ENCODE measurements at regions not wholly inside any gene's neighbourhood (a gene's known extent, or its start where the extent isn't known, plus 50 kb on each side); places are given as distances from the start of the nearest gene placed in this dataset.

DNA sequence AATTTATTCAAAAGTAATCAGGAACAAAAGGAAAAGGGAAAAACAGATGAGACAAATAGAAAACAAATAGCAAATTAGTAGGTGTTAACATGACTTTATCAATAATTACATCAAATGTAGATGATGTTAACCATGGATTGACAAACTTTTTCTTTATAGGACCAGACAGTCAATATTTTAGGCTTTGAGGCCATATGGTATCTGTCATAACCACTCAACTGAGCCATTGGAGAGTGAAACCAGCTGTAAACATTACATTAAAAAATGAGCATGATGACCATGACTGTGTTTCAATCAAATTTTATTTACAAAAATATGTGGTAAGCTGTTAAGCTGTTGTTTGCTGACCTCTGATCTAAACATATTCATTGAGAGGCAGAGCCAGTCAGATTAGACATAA lies 118.5 kb upstream of the NWD2 start:
- DNase-seq: no peak

DNA sequence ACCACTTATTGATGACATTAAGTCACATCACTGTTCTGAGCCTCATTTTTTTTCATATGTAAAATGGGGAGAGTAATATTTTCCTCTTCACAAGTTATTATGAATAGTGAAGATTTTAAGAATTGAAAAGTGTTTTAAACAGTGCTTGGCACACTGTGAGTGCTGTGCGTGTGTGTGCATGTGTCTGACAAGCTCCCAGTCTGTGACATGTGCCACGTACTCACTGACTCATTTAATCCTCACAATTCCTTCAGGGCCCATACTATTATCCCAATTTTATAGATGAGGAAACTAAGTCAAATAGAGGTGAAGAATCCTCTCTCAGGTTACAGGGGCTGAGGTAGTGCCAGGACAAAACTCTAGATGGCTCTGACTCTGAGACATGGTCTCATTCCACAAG lies 114.1 kb upstream of the NWD2 start:
- no peak for DNase-seq

DNA sequence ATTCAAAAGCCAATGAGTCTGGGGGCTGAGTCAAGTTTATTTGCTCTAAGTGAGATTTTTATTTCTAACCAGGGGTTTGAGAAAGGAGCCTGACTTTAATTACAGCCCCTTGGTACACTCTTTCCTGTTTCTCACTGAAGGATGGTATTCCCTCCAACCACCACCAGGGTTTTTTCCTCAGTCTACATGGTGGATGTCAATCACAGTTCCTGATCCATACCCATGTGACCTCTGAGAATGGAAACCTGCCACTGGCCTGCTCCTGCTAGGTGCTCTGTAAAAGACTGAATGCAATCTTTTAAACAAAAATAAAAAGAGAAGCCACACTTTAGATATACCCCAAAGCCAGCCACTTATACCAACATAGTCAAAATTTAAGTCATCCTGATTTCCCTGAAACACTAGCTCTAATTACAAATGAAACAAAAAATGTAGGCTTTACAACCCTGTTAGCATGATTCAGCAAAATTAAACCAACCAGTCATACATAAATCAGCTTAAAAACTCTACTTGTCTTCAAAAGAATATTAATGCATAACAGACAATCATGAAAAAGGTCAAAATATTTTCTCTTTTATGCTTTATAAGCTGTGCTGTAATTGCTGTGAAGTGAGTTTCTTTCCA lies 112.1 kb upstream of the NWD2 start:
- no peak for DNase-seq

DNA sequence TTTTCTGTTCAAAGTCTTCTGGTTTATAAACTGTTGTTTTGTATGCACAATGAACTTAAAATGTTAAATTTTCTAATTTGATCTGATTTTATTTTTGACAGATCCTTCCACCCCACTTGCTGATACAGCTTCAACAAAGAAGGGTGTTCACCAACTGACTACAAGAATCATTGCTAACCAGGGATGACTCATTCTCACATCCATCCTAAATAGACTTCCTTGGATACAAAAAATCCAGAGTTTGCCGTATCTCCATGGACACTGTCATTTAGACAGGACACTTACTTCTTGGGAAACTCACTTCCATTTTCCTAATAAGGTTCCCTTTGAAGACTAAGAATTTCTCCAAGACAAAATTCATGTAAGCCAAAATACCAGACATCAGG lies 111.6 kb upstream of the NWD2 start:
- DNase-seq: no peak

DNA sequence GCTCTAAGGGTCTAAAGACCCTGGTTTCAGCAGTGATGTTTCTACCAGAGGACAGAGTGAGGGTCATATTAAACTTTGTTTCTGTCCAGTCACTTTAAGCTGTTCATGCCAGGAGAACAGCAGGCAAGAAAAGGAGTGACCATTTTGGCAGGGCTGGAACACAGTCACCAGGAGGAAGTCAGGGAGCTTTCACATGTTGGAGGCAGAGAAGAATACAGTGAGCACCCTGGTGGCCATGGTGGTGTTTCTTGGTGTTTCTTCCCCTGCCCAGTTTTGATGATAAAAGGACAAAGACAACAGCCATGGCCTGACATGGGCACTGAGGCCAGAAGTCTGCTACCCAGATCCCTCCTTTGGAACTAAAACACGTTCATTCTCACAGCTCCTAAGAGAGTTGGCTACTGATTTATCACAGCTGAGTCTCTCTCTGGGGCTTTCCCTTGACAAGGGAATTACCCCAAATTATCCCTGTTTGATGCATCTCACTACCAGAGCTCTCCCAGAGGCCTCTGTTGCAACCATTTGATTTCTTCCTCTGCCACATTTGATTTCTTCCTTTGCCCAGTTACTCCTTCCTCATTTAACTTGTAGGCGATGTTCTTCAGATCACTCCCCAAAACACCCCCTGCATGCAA lies 106.4 kb upstream of the NWD2 start:
- DNase-seq: no peak

DNA sequence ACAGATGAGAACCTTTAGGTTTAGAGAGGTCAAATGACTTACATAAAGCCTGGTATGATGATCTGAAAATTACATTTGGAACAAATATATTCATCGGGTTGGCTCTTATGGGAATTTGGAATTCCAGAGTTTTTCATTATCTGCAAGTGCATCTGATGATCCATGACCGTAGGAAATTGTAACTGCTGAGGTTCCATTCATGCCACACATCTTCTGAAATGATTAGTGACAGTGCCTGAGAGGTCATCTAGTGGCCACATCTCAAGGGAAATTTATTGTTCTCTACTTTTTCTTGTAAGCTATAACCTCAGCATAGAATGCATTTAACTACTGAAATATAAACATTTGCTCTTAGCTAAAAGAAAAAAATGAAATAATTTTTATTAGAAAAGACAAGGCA lies 105.8 kb upstream of the NWD2 start:
- no peak for DNase-seq

DNA sequence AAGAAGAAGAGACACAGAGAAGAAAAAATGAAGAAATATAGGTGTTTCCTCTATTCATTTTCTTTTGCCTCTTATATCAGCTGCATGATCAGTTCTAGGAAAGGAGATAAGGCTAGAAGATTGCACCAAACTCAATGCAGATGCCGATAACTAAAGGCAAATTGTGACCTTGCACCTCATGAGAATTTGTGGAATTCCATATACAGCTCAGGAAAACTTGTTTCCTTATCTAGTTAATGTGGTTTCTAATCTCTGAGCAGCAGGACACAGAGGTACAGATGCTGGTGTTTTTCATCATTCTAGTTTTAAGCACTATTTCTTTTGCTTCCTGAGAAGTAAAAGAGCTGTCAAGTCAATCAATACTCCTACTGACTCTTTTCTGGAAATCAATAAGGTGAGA lies 104.6 kb upstream of the NWD2 start:
- no peak for DNase-seq

DNA sequence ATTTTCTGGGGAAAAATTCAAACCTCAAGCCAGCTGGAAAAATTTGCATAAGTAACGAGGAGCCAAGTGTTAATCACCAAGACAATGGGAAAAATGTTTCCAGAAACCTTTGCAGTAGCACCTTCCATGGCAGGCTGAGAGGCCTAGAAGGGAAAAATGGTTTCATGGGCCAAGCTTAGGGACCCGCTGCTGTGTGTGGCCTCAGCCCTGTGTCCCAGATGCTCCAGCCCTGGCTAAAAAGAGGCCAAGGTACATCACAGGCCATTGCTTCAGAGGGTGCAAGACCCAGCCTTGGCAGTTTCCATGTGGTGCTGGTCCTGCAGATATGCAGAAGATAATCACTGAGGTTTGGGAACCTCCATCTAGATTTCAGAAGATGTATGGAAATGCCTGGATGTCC lies 98.3 kb upstream of the NWD2 start:
- no peak for DNase-seq

DNA sequence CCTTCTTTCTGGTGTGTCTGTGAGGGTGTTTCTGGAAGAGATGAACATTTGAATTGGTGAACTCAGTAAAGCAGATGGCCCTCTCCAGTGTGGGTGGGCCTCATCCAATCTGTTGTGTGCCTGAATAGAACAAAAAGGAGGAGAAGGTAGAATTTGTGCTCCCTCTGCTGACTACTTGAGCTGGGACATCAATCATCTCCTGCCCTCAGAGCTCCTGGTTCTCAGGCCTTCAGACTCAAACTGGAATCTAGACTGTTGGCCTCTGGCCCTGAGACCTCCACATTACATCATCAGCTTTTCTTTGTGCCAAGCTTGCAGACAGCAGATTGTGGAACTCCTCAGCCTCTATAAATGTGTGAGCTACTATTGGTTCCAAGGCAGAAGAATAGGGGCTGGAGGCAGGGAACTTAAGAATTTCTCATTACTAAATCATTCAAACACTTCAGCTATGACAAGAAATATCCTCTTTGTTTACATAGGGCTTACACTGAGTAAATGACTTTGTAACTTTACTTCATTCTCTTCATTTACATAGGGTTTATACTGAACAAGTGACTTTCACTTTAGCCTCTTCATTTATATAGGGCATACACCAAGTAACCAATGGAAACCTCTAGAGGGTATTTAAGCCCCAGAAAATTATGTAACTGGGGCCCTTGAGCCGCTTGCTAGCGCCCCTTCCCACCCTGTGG lies 86.9 kb upstream of the NWD2 start:
- no peak for DNase-seq

DNA sequence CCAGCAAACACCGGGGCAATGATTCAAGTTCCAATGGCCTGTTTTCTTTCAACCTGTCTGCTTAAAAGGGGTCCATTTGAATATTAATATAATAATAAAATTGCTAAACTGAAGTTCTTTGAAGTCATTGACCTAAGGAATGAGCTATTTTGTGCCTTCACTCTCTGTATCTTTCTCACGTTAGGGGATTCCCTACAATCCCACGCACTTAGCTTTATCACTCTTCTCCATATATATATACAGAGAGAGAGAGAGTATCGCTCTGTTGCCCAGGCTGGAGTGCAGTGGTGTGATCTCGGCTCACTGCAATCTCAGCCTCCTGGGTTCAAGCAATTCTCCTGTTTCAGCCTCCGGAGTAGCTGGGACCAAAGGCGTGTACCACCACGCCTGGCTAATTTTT lies 83.9 kb upstream of the NWD2 start:
- DNase-seq: no peak

DNA sequence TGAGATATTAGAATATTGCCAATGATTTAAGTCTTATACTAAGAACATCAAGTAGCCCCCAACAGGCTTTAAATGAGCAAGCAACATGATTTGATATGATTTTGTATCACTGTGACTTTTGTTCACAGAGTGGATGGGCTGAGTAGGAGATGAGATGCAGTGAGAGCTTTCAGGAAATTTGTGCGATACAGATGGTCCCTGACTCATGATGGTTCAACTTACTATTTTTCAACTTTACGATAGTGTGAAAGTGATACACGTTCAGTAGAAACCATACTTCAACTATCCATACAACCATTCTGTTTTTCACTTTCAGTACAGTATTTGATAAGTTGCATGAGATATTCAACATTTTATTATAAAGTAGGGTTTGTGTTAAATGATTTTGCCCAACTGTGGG lies 78.7 kb upstream of the NWD2 start:
- no peak for DNase-seq

DNA sequence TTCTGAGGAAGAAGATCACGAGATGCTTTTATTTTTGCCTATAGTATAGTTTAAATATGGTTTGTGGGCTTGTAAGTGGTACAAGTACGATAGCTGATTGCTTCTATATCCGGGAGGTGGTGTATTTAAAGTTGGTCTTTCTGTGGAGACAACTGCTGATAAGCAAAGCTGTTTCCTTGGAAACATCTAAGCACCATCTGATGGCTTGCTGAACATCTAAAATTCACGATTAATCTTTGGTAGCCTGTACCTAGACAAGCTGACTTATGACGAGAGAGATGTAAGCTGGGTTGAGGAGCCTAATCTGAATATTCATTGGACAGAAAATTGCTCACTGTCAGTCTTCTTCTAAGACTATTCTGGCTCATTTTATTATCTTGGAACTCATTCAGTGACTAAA lies 74.6 kb upstream of the NWD2 start:
- no peak for DNase-seq

DNA sequence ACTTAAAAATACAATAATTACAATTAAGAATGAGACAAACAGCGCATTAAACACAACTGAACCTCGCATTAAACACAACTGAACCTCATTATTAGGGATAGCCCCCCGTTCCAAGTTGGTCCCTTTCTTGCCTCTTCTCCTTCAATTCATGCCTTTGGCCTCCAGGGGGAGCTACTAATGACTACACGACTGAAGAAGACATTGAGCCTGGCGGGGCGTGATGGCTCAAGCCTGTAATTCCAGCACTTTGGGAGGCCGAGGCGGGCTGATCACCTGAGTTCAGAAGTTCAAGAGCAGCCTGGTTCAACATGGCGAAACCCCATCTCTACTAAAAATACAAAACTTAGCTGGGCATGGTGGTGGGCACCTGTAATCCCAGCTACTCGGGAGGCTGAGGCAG lies 56.4 kb upstream of the NWD2 start:
- DNase-seq: no peak
